Stimulated activated CD4-positive, alpha-beta T cell treated with anti-CD3 and anti-CD28 coated beads, Interleukin-1b, Interleukin-23, amount 100 ng/mL, for 24 hours (primary cell): ENCODE measurements at regions not wholly inside any gene's neighbourhood (a gene's known extent, or its start where the extent isn't known, plus 50 kb on each side); places are given as distances from the start of the nearest gene placed in this dataset.
"Not testable (repeated sequence)": the region's sequence is repeated elsewhere in the genome, so short reads cannot be mapped to it uniquely, and the experiment has no call there.

ENCODE experiments used
- DNase-seq, 4 experiments: peaks; one replicate each; pipeline ENCODE4 v3.0.0-alpha.2; 2020; ENCODE audit warnings: low read depth in 4 of 4, low spot score in 1 of 4

GRCh38 chr5:126103050-126103449 lies 320.2 kb upstream of the GRAMD2B start:
- no peak for DNase-seq

- no peak for DNase-seq
These were observed 319.3 kb upstream of the GRAMD2B start for GRCh38 chr5:126103868-126104267.

- no peak for DNase-seq
These were observed 318.9 kb upstream of the GRAMD2B start for GRCh38 chr5:126104341-126104740.

GRCh38 chr5:126104951-126105350 lies 318.3 kb upstream of the GRAMD2B start:
- no peak for DNase-seq

- DNase-seq = no peak
These were observed 317.2 kb upstream of the GRAMD2B start for GRCh38 chr5:126106029-126106428.

GRCh38 chr5:126107381-126107780 lies 315.8 kb upstream of the GRAMD2B start:
- no peak for DNase-seq

- no peak for DNase-seq
These were observed 314.7 kb upstream of the GRAMD2B start for GRCh38 chr5:126108470-126108869.

GRCh38 chr5:126115059-126115629 lies 308.1 kb upstream of the GRAMD2B start:
- no peak for DNase-seq

- no peak for DNase-seq
These were observed 306.2 kb upstream of the GRAMD2B start for GRCh38 chr5:126117044-126117443.

GRCh38 chr5:126119887-126120442 lies 303.2 kb upstream of the GRAMD2B start:
- DNase-seq = no peak

- no peak for DNase-seq
These were observed 302.3 kb upstream of the GRAMD2B start for GRCh38 chr5:126120939-126121338.

- no peak for DNase-seq
These were observed 300.3 kb upstream of the GRAMD2B start for GRCh38 chr5:126122942-126123341.

GRCh38 chr5:126124706-126125345 lies 298.4 kb upstream of the GRAMD2B start:
- DNase-seq = no peak

GRCh38 chr5:126125407-126125806 lies 297.8 kb upstream of the GRAMD2B start:
- DNase-seq = no peak

- no peak for DNase-seq
These were observed 296.6 kb upstream of the GRAMD2B start for GRCh38 chr5:126126574-126126973.

- not testable (repeated sequence) for DNase-seq
These were observed 295.8 kb upstream of the GRAMD2B start for GRCh38 chr5:126127371-126127770.

GRCh38 chr5:126129431-126129830 lies 293.8 kb upstream of the GRAMD2B start:
- no peak for DNase-seq

- DNase-seq = no peak
These were observed 289.8 kb upstream of the GRAMD2B start for GRCh38 chr5:126133424-126133823.

GRCh38 chr5:126137891-126138280 lies 285.3 kb upstream of the GRAMD2B start:
- no peak for DNase-seq

- no peak for DNase-seq
These were observed 284.8 kb upstream of the GRAMD2B start for GRCh38 chr5:126138281-126138931.

- DNase-seq = no peak
These were observed 284.1 kb upstream of the GRAMD2B start for GRCh38 chr5:126139086-126139485.

- DNase-seq = no peak
These were observed 283.4 kb upstream of the GRAMD2B start for GRCh38 chr5:126139773-126140172.
